Psoas muscle (tissue), 7 donors: ENCODE measurements at regions not wholly inside any gene's neighbourhood (a gene's known extent, or its start where the extent isn't known, plus 50 kb on each side); places are given as distances from the start of the nearest gene placed in this dataset.

Experiments
- ATAC-seq, 4 donors: fragments of 200-7000 bp; cut with Tn5 transposase; one replicate each; pipeline ENCODE4 v1.9.1; 2020; ENCODE audit warnings: moderate library complexity in 3 of 4, mild to moderate bottlenecking in 2 of 4
- DNase-seq, 2 donors: peaks; one replicate each; pipeline ENCODE4 v3.0.0-alpha.2; 2020
- H3K27ac ChIP-seq: fragments of 200-600 bp; one replicate; pipeline ENCODE4 v1.8.0; 2022
- H3K27me3 ChIP-seq, 3 donors: fragments of 200-600 bp in 1 of 3; one replicate each; pipeline versions ENCODE4 v1.6.1 to v1.8.0; 2013 to 2022; ENCODE audit warnings: low read length in 2 of 3, mild to moderate bottlenecking in 2 of 3, moderate library complexity in 1 of 3; ENCODE audit not compliant: insufficient read depth in 3 of 3
- H3K36me3 ChIP-seq, 2 donors: fragments of 200-600 bp in 1 of 2; one replicate each; pipeline versions ENCODE4 v1.6.1 to v1.8.0; 2013 to 2022; ENCODE audit warnings: low read depth in 1 of 2, mild to moderate bottlenecking in 1 of 2, moderate library complexity in 1 of 2; ENCODE audit not compliant: insufficient read depth in 1 of 2
- H3K4me1 ChIP-seq: fragments of 200-600 bp; one replicate; pipeline ENCODE4 v1.8.0; 2022
- H3K4me3 ChIP-seq: fragments of 200-600 bp; one replicate; pipeline ENCODE4 v1.8.0; 2022; ENCODE audit warnings: mild to moderate bottlenecking
- H3K9me3 ChIP-seq: fragments of 200-600 bp; one replicate; pipeline ENCODE4 v1.8.0; 2022
- CTCF ChIP-seq: fragments of 200-600 bp; IDR thresholded peaks from one replicate; pipeline ENCODE4 v1.8.0; 2022; ENCODE audit warnings: antibody characterized with exemption
- WGBS, 3 donors: extraction: QIAGEN DNeasy Blood & Tissue Kit; methylation state at CpG; one replicate each; pipeline versions ENCODE4 v1.1.6 to v1.1.7; 2013; 5-methylcytosine and 5-hydroxymethylcytosine counted together
- intact Hi-C, 2 donors: fragments of 100-400 bp; cut with DNase I; formaldehyde crosslinking; loops; one replicate each; pipeline versions ENCODE4 v1.11.0 to v1.14.2; 2022
- donor health status: healthy with polysubstance abuse.
- donor health status: DM: no; HTN: no; CAD: no; lungs with moderate emphysema.
- donor health status: Bipolar disorder and iron deficiency.
- donor health status: healthy.
- donor health status: DM: yes; HTN: yes; CAD: no.
- donor health status: DM: no; HTN: no; CAD: no.
- donor health status: DM: yes; HTN: yes; CAD: no.

DNA sequence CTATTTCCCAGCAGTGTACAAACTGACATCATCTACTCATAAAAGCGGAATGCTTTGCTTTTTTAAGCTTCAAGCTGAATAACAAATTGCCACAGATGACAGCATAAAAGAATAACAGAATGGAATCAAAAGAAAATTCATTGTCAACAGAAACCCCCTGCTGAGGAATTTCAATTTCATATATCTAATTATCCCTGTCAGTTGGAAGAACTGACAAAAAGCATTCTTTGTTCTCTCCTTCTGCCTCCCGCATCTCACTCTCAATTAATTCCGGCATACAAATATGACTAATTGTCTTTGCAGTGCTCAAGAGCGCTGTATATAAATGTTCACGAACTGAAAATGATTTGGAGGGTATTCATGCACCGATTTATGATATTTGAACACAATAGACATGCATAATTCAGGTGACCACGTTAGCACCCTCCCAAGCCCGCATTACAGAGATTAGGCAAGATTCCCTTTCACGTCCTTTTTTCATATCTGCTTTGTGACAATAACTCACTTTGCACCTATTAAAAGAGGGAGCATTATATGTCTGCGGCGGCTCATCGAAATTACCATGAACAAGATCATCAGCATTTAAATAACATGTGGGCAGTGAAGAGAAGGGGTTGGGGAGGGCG is 277.7 kb upstream of the SALL3 start:
- no peaks in the 10 kb centered on the region for H3K9me3 ChIP-seq
- no peak for TF ChIP-seq CTCF
- WGBS, 3 donors, result 53 to 56% (median 55%) methylated on average over 13 of the region's 13 CpGs
- no peak for DNase-seq
- H3K36me3 ChIP-seq, result no peaks in the 10 kb centered on the region
- no peak for ATAC-seq
- intact Hi-C loops, result no loop called here
- H3K27me3 ChIP-seq, result peaks cover 3 to 5% (median 3%) of the 10 kb centered on the region in 3 donors
- no peaks in the 10 kb centered on the region for H3K4me1 ChIP-seq
- no peak overlapping the region for H3K4me3 ChIP-seq
- H3K27ac ChIP-seq, result no peak overlapping the region

DNA sequence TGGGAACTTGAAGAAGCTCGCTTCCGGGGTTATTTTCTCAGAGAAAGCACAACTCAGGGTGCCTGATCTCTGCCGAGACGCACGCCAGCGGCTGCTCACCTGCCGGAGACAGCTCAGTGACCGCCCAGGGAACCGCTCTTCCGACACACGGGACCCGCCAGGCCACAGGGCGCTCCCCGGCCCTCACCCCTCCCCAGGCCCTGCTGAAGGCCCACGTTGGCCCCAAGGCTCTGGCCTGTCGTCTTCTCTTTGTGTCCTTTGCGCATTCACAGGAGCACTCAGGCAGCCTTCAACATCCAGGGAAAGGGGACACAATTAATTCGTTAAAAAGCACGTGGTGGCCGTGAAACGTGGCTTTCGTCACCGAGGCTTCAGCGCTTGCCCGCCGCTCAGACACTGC is 276.3 kb upstream of the SALL3 start:
- Histone ChIP-seq H3K4me3 (no peak overlapping the region), H3K4me1 (no peaks in the 10 kb centered on the region), H3K27ac (no peak overlapping the region), H3K9me3 (peaks cover 8% of the 10 kb centered on the region), H3K27me3 (peaks cover 3 to 5% (median 3%) of the 10 kb centered on the region in 3 donors), H3K36me3 (no peaks in the 10 kb centered on the region)
- intact Hi-C loops, result no loop called here
- TF ChIP-seq CTCF, result no peak
- WGBS, 3 donors, result 85 to 89% (median 85%) methylated on average over 26 of the region's 26 CpGs
- ATAC-seq, result no peak
- no peak for DNase-seq

DNA sequence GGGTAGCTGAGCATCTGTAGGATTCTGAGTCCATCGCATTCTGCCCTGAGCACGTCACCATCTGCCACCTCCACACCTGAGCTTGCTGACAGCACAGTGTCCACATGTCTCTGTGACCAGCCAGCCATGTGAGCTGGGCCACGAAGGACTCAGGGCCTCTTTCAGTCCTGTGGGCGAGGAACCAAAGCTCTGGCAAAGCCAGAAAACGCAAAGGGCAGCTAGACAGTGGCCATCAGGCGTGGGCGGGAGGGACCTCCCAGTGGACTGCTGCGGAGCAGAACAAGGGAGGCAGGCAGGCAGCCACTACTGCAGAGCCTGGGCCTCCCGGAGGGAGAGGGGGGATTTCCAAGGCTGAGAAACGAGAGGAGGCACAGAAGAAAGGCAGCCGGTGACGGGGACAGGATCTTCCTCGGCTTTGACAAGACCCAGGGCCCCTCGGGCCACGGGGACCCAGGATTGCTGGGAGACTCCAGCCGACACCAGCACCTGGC is 274.6 kb upstream of the SALL3 start:
- WGBS, 3 donors, result 68% methylated on average over 16 of the region's 16 CpGs
- ATAC-seq, result no peak
- intact Hi-C loops, result no loop called here
- no peak for DNase-seq
- Histone ChIP-seq H3K27ac (no peak overlapping the region), H3K9me3 (peaks cover 8% of the 10 kb centered on the region), H3K36me3 (no peaks in the 10 kb centered on the region), H3K27me3 (peaks cover 0 to 5% (median 3%) of the 10 kb centered on the region in 3 donors), H3K4me3 (no peak overlapping the region), H3K4me1 (no peaks in the 10 kb centered on the region)
- TF ChIP-seq CTCF, result no peak

- ATAC-seq, result no peak
These were observed 270.3 kb upstream of the SALL3 start for GRCh38 chr18:78709261-78709809.

More at GRCh38 chr18:78709261-78709809, 270.3 kb upstream of the SALL3 start:
- H3K27ac ChIP-seq, result no peak overlapping the region
- no peaks in the 10 kb centered on the region for H3K36me3 ChIP-seq
- intact Hi-C loops, result no loop called here
- no peak overlapping the region for H3K4me3 ChIP-seq
- 76 to 85% (median 82%) methylated on average over 8 of the region's 8 CpGs for WGBS, 3 donors
- peaks cover 8% of the 10 kb centered on the region for H3K9me3 ChIP-seq
- peaks cover 0 to 3% (median 0%) of the 10 kb centered on the region in 3 donors for H3K27me3 ChIP-seq
- TF ChIP-seq CTCF, result no peak
- no peak for DNase-seq
- no peaks in the 10 kb centered on the region for H3K4me1 ChIP-seq
